ENCODE measurements at regions not wholly inside any gene's neighbourhood (a gene's known extent, or its start where the extent isn't known, plus 50 kb on each side); places are given as distances from the start of the nearest gene placed in this dataset.

- POLR2A ChIA-PET, result no interaction called here
- DNase-seq (ENCODE audit: extremely low spot score), result no peak
- TF ChIP-seq HDGF (IDR thresholded peaks at IDR 0.05; ENCODE audit: borderline replicate concordance) (no peak), NFRKB (IDR thresholded peaks at IDR 0.05) (no peak), CTBP1 (IDR thresholded peaks at IDR 0.05; ENCODE audit: borderline replicate concordance) (no peak), ZNF384 (IDR thresholded peaks at IDR 0.05) (no peak), FOXA1 (IDR thresholded peaks at IDR 0.05) (no peak), FOXK2 (IDR thresholded peaks at IDR 0.05) (no peak), BHLHE40 (IDR thresholded peaks at IDR 0.05; ENCODE audit: borderline replicate concordance) (no peak), TARDBP (IDR thresholded peaks at IDR 0.05) (no peak), SUZ12 (IDR thresholded peaks at IDR 0.05) (no peak), SP1 (IDR thresholded peaks at IDR 0.05) (no peak), L3MBTL2 (conservative IDR thresholded peaks at IDR 0.05) (no peak), ARNT (IDR thresholded peaks at IDR 0.05) (no peak), LEF1 (IDR thresholded peaks at IDR 0.05; ENCODE audit: borderline replicate concordance) (no peak), ELF4 (IDR thresholded peaks at IDR 0.05) (no peak), PKNOX1 (IDR thresholded peaks at IDR 0.05) (no peak), FOXM1 (IDR thresholded peaks at IDR 0.05; ENCODE audit: borderline replicate concordance) (no peak)
- CTCF ChIA-PET, result no interaction called here
Measured at GRCh38 chr5:62132276-62132675, 173.7 kb upstream of the KIF2A start.

- TF ChIP-seq LEF1 (IDR thresholded peaks at IDR 0.05; ENCODE audit: borderline replicate concordance) (no peak), SP1 (IDR thresholded peaks at IDR 0.05) (no peak), FOXA1 (IDR thresholded peaks at IDR 0.05) (no peak), FOXK2 (IDR thresholded peaks at IDR 0.05) (no peak), CTBP1 (IDR thresholded peaks at IDR 0.05; ENCODE audit: borderline replicate concordance) (no peak), NFRKB (IDR thresholded peaks at IDR 0.05) (no peak), ARNT (IDR thresholded peaks at IDR 0.05) (no peak), ZNF384 (IDR thresholded peaks at IDR 0.05) (no peak), BHLHE40 (IDR thresholded peaks at IDR 0.05; ENCODE audit: borderline replicate concordance) (no peak), FOXM1 (IDR thresholded peaks at IDR 0.05; ENCODE audit: borderline replicate concordance) (no peak), TARDBP (IDR thresholded peaks at IDR 0.05) (no peak), ELF4 (IDR thresholded peaks at IDR 0.05) (no peak), L3MBTL2 (conservative IDR thresholded peaks at IDR 0.05) (no peak), HDGF (IDR thresholded peaks at IDR 0.05; ENCODE audit: borderline replicate concordance) (no peak), SUZ12 (IDR thresholded peaks at IDR 0.05) (no peak), PKNOX1 (IDR thresholded peaks at IDR 0.05) (no peak)
- ChIA-PET POLR2A (no interaction called here), CTCF (no interaction called here)
- no peak for DNase-seq (ENCODE audit: extremely low spot score)
Measured at GRCh38 chr5:62133426-62133825, 172.6 kb upstream of the KIF2A start.

DNA sequence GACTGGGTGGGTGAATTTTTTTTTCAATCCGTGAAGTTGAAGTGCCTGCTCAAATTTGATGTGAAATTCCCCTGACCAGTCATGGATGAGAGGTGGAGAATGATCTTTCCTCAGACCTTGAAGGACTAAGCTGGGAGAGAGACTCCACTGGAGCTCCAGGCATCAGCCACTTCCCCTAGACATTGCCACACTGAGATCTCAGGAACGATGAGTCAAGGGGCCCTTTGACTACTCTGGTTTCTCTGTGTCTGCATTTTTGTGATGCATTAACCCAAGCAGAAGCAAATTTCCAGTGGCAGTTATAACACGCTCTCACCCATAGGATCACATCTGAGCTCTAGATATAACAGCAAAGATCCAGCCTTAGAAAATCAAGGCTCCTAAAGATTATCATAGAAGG is 171.2 kb upstream of the KIF2A start:
- DNase-seq (ENCODE audit: extremely low spot score), result no peak
- POLR2A ChIA-PET, result no interaction called here
- CTCF ChIA-PET, result no interaction called here
- no peak for TF ChIP-seq L3MBTL2 (conservative IDR thresholded peaks at IDR 0.05)
- no peak for TF ChIP-seq BHLHE40 (IDR thresholded peaks at IDR 0.05; ENCODE audit: borderline replicate concordance)
- no peak for TF ChIP-seq ARNT (IDR thresholded peaks at IDR 0.05)
- no peak for TF ChIP-seq FOXK2 (IDR thresholded peaks at IDR 0.05)
- no peak for TF ChIP-seq FOXA1 (IDR thresholded peaks at IDR 0.05)
- TF ChIP-seq SUZ12 (IDR thresholded peaks at IDR 0.05), result no peak
- TF ChIP-seq ELF4 (IDR thresholded peaks at IDR 0.05), result no peak
- no peak for TF ChIP-seq NFRKB (IDR thresholded peaks at IDR 0.05)
- TF ChIP-seq PKNOX1 (IDR thresholded peaks at IDR 0.05), result no peak
- no peak for TF ChIP-seq SP1 (IDR thresholded peaks at IDR 0.05)
- no peak for TF ChIP-seq ZNF384 (IDR thresholded peaks at IDR 0.05)
- no peak for TF ChIP-seq CTBP1 (IDR thresholded peaks at IDR 0.05; ENCODE audit: borderline replicate concordance)

- no peak for TF ChIP-seq FOXM1 (IDR thresholded peaks at IDR 0.05; ENCODE audit: borderline replicate concordance)
- TF ChIP-seq LEF1 (IDR thresholded peaks at IDR 0.05; ENCODE audit: borderline replicate concordance), result no peak
- TF ChIP-seq HDGF (IDR thresholded peaks at IDR 0.05; ENCODE audit: borderline replicate concordance), result no peak
- TF ChIP-seq SUZ12 (IDR thresholded peaks at IDR 0.05), result no peak
- TF ChIP-seq NFRKB (IDR thresholded peaks at IDR 0.05), result no peak
- TF ChIP-seq ZNF384 (IDR thresholded peaks at IDR 0.05), result no peak
- no peak for TF ChIP-seq TARDBP (IDR thresholded peaks at IDR 0.05)
- TF ChIP-seq PKNOX1 (IDR thresholded peaks at IDR 0.05), result no peak
- no peak for TF ChIP-seq CTBP1 (IDR thresholded peaks at IDR 0.05; ENCODE audit: borderline replicate concordance)
- no peak for TF ChIP-seq FOXK2 (IDR thresholded peaks at IDR 0.05)
- no peak for TF ChIP-seq FOXA1 (IDR thresholded peaks at IDR 0.05)
- TF ChIP-seq ARNT (IDR thresholded peaks at IDR 0.05), result no peak
- no peak for TF ChIP-seq ELF4 (IDR thresholded peaks at IDR 0.05)
- no peak for TF ChIP-seq SP1 (IDR thresholded peaks at IDR 0.05)
- TF ChIP-seq L3MBTL2 (conservative IDR thresholded peaks at IDR 0.05), result no peak
- no peak for TF ChIP-seq BHLHE40 (IDR thresholded peaks at IDR 0.05; ENCODE audit: borderline replicate concordance)
- CTCF ChIA-PET, result no interaction called here
- POLR2A ChIA-PET, result no interaction called here
- DNase-seq (ENCODE audit: extremely low spot score), result no peak
Measured at GRCh38 chr5:62137628-62138027, 168.4 kb upstream of the KIF2A start.

DNA sequence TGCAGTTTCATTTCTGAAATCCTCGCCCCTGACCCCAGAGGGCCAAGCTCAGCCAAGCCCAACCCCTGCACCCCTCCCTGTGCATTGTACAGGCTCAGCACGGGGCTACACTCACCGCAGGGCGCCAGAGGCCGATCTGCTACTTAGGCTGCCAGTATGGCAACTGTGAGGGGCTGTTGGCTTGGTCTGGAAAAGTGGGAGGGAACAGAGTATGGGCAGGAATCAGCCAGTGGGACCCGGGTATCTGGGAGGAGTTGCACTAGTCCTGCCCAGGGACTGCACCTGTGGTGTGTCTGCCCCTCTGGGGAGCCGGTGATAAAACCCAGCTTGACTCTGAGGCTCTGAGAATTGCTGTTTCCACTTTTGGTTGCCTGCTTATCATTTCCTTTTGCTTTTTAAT is 167.4 kb upstream of the KIF2A start:
- TF ChIP-seq LEF1 (IDR thresholded peaks at IDR 0.05; ENCODE audit: borderline replicate concordance), result no peak
- no peak for TF ChIP-seq FOXM1 (IDR thresholded peaks at IDR 0.05; ENCODE audit: borderline replicate concordance)
- no peak for TF ChIP-seq FOXK2 (IDR thresholded peaks at IDR 0.05)
- no peak for TF ChIP-seq ARNT (IDR thresholded peaks at IDR 0.05)
- no peak for TF ChIP-seq CTBP1 (IDR thresholded peaks at IDR 0.05; ENCODE audit: borderline replicate concordance)
- no peak for TF ChIP-seq HDGF (IDR thresholded peaks at IDR 0.05; ENCODE audit: borderline replicate concordance)
- no peak for TF ChIP-seq ELF4 (IDR thresholded peaks at IDR 0.05)
- TF ChIP-seq ZNF384 (IDR thresholded peaks at IDR 0.05), result no peak
- no peak for TF ChIP-seq BHLHE40 (IDR thresholded peaks at IDR 0.05; ENCODE audit: borderline replicate concordance)
- no peak for TF ChIP-seq SUZ12 (IDR thresholded peaks at IDR 0.05)
- TF ChIP-seq SP1 (IDR thresholded peaks at IDR 0.05), result no peak
- no peak for TF ChIP-seq PKNOX1 (IDR thresholded peaks at IDR 0.05)
- TF ChIP-seq FOXA1 (IDR thresholded peaks at IDR 0.05), result no peak
- no peak for TF ChIP-seq NFRKB (IDR thresholded peaks at IDR 0.05)
- TF ChIP-seq L3MBTL2 (conservative IDR thresholded peaks at IDR 0.05), result no peak
- TF ChIP-seq TARDBP (IDR thresholded peaks at IDR 0.05), result no peak
- CTCF ChIA-PET, result no interaction called here
- peak; percentile 10 for DNase-seq (ENCODE audit: extremely low spot score)
- POLR2A ChIA-PET, result no interaction called here
